Left kidney (tissue), 1 donor: ENCODE measurements at regions not wholly inside any gene's neighbourhood (a gene's known extent, or its start where the extent isn't known, plus 50 kb on each side); places are given as distances from the start of the nearest gene placed in this dataset.
"Not testable (repeated sequence)": the region's sequence is repeated elsewhere in the genome, so short reads cannot be mapped to it uniquely, and the experiment has no call there.

Experiments used
- DNase-seq: peaks from one replicate; pipeline ENCODE4 v3.0.0-alpha.2; 2013

GRCh38 chr6:63440594-63440993, 120.8 kb upstream of the LGSN start:
- no peak for DNase-seq

DNA sequence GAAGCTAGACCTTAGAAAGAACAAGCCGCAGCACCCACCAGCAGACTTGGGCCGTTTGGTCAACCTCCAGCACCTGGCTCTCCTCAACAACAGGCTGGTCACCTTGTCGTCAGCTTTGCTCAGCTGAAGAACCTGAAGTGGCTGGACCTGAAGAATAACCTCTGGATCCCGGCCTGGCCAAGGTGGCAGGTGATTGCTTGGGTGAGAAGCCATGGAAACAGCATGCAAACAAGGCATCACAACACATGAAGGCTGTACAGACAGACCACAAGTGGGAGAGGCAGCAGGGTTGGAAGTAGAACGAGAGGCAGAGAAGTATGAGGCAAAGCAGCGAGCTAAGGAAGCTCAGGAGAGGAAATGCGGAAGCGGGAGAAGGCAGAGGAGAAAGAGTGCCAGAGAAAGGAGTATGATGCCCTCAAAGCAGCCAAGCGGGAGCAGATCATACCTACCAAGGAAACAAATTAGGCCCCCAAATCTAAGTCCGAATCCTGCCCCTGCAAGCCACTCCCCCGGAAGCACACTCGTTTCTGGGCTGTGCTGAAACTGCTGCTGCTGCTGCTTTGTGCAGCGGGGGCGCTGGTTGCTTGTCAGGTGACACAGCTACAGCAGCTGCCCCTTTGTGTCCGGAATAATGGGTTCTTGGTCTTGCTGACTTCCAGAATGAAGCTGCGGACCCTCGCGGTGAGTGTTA, 121.6 kb upstream of the LGSN start:
- no peak for DNase-seq

DNA sequence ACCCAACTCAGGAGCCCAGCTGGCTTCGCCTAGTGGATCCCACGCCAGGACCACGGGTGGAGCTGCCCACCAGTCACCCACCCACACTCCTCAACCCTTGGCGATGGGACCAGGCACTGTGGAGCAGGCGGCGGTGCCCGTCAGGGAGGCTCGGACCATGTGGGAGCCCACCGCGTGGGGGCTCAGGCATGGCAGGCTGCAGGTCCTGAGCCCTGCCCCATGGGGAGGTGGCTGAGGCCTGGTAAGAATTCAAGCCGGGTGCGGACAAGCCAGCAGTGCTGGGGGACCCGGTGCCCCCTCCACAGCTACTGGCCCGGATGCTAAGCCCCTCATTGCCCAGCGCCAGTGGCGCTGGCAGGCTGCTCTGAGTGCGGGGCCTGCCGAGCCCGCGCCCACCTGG, 123.1 kb upstream of the LGSN start:
- DNase-seq = no peak

GRCh38 chr6:63444768-63445167, 125.0 kb upstream of the LGSN start:
- no peak for DNase-seq

DNA sequence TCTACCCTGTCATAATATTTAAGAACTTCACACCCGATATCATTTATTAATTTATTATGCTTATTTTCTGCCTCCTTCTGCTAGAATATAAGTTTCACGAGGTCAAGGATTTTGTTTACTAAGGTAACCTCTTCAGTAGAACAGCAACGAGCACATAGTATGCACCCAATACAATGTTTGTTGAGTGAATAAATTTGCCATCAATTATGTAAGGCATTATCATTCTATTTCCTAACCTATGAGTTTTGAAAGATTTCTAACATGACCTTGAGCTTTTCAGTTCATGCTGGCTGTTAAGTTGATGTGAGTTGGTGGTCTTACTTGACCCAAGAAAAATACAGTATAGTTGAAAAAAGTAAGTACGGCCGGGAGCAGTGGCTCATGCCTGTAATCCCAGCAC, 125.9 kb upstream of the LOC128125822 start:
- no peak for DNase-seq

- no peak for DNase-seq
These were observed 125.1 kb upstream of the LOC128125822 start for GRCh38 chr6:63447134-63447533.

DNA sequence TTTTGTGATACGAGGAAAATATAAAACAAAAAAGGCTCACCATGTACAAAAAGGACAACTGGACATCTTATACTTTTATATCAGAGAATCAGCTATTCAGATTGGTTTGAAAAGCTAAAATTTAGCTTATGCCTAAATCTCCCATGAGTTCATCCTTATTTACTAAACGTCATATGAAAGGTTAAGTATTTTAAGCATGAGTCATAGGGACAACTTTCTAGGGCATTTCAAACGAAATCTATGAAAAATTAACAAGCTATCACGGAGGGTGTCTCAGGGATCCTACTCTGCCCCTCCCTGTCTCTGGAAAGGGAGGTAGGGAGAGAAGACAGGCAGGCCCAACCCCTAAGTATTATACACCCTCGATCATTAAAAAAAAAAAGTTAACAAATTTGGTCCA, 124.1 kb upstream of the LOC128125822 start:
- no peak for DNase-seq

GRCh38 chr6:63449714-63450113, 122.6 kb upstream of the LOC128125822 start:
- no peak for DNase-seq

DNA sequence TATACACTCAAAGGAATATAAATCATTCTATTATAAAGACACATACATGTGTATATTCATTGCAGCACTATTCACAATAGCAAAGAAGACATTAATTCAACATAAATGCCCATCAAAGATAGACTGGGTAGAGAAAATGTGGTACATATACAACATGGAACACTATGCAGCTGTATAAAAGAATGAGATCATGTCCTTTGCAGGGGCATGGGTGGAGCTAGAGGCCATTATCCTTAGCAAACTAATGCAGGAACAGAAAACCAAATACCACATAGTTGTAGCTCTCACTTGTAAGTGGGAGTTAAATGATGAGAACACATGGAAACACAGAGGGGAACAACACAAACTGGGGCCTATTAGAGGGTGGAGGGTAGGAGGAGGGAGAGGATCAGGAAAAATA, 121.0 kb upstream of the LOC128125822 start:
- no peak for DNase-seq

- no peak for DNase-seq
These were observed 120.2 kb upstream of the LOC128125822 start for GRCh38 chr6:63452125-63452524.

DNA sequence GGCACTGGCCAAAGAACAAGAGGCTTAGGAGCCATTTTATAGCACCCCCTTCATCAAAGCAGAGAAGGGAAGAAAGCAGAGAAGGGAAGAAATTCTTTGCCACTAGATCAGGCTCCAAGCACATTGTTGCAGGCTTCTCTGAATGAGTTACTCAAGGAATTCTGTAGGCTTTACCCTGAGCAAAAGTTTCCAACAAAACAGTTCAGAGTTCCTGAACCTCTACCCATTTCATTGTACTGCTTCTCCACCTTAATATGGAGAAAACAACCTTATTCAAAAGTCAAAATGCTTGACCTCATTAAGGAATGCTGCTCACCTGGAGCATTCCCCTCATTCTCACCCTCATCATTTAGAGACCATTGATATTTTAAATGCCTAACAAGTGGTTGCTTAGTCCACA, 115.5 kb upstream of the LOC128125822 start:
- DNase-seq = no peak

DNA sequence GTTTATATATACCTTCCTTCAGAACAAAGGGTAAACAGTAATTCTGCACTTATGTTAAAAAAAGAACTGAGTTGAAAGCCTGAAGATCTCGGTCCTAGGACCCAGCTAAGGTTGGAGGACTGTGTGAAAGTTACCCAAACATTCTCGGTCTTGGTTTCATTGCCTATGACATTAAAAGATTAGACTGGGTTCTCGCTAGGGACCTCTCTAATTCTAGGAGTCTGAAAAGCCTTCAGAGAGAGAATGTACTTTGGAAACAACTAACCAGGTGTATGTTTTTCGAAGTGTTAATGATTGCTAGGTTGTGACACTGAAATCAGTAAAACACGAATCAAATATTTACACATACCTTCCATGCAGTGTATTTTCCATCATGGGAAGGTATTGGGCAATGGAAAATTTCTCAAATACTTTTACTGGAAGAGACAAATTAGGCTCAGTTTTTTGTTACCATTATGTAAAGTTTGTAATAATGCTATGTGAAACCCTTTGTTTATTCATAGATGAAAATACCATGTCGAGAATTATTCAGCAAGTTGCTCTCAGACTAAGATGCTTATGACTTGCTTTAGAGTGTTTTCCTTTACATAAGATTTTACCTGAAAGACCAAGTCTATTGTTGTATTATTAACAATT, 113.7 kb upstream of the LOC128125822 start:
- no peak for DNase-seq

- DNase-seq = no peak
These were observed 112.5 kb upstream of the LOC128125822 start for GRCh38 chr6:63459814-63460213.

- no peak for DNase-seq
These were observed 111.3 kb upstream of the LOC128125822 start for GRCh38 chr6:63460971-63461370.

GRCh38 chr6:63464060-63464459, 108.2 kb upstream of the LOC128125822 start:
- DNase-seq = no peak

- no peak for DNase-seq
These were observed 106.5 kb upstream of the LOC128125822 start for GRCh38 chr6:63465750-63466149.

DNA sequence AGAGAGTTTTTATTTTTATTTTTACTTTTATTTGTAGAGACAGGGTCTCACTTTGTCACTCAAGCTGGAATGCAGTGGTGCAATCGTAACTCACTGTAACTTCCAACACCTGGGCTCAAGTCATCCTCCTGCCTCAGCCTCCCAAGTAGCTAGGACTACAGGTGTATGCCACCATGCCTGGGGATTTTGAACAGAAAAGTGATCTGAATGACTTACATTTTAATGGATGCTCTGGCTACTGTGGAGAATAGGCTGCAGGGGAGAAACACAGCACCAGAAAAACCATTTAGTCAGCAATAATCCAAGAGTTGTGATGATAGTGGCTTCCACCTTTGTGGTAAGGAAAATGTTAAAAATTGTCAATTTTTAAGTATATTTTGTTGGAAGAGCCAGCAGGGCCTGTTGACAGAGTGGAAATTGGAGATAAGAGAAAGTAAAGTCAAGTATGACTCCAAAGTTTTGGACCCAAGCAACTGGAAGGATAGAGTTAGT, 106.0 kb upstream of the LOC128125822 start:
- DNase-seq = no peak

DNA sequence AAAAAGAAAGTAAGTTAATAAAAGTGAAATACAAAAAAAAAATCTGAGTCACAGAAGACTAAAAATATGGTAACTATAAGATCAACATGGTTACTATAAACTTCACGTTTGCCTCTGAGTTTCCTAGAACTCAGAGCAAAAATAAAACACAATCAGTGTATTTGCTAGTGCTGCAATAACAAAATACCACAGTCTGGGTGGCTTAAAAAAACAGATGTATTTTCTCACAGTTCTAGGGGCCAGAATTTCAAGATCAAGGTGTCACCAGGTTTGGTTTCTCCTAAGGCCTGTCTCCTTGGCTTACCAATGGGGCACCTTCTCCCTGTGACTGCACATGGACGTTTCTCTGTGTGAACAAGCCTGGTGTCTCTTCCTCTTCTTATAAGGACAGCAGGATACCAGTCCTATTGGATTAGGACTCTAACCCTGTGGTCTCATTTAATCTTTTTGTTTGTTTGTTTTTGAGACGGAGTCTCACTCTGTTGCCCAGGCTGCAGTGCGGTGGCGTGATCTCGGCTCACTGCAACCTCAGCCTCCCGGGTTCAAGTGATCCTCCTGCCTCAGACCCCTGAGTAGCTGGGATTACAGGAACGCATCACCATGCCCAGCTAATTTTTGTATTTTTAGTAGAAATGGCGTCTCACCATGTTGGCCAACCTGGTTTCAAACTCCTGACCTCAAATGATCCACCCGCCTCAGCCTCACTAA, 104.9 kb upstream of the LOC128125822 start:
- no peak for DNase-seq

DNA sequence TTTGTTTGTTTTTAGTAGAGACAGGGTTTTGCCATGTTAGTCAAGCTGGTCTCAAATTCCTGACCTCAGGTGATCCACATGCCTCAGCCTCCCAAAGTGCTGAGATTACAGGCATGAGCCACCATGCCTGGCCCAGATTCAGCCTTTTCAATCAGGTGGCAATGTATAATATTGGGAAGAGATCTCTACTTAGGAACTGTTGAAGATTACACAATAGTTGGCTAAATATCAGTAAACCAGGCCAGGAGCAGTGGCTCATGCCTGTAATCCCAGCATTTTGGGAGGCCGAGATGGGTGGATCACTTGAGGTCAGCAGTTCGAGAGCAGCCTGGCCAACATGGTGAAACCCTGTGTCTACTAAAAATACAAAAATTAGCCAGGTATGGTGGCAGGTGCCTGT, 101.1 kb upstream of the LOC128125822 start:
- DNase-seq = not testable (repeated sequence)

DNA sequence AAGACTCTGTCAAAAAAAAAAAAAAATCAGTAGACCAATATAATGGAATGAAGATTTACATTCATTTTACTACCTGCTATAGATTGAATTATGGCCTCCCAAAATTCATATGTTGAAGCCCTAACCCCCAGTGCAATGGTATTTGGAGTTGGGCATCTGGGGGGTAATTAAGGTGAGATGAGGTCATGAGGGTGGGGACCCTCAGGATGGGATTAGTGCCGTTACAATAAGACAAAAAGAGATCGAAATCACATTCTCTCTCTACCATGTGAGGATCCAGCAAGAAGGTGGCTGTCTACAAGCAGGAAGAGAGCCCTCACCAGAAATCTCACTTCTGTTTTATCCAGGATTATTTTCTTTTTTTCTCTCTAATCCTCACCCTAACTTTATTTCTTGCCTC, 100.6 kb upstream of the LOC128125822 start:
- DNase-seq = no peak

- no peak for DNase-seq
These were observed 96.6 kb upstream of the LOC128125822 start for GRCh38 chr6:63475707-63476106.

DNA sequence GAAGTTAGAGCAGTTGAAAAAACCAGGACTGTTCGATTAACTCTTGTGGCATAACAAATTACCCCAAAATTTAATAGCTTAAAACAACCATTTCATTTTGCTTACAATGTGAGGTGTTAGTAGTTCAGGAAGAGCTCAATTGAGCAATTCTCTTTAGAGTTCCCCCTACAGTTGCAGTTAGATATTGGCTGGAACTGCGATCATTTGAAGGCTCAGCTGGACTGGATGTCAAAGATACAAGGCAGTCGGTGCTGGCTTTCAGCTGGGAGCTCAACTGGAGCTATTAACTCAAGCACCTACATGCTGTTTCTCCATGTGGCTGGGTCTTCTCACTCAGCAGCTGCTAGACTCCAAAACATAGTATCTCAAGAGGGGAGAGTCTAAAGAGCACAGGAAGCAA, 96.0 kb upstream of the LOC128125822 start:
- no peak for DNase-seq

DNA sequence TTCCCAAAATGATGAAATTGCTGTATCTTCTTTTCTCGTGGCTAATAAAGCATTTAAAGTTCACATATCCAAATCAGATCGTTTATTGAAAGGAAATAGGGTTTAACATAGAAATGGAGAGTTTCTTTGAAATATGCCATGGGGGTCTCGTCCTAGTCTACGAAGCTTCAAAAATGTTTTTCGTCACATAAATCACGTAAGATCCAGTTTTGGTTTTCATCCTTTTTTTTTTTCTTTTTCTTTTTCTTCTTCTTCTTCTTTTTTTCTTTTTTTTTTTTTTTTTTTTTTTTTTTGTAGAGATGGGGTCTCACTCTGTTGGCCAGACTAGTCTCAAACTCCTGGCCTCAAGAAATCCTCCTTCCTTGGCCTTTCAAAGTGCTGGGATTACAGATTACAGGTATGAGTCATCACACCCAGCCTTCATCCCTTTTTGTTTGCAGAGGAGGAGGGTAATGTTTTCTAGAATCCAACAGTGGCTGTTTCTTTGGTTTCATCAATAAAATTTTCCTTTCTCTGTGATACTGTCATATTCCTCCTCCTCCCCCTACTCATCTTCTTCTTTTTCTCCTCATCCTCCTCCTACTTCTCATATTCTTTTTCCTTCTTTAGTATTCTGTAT, 94.7 kb upstream of the LOC128125822 start:
- DNase-seq = no peak
